Activated gamma-delta T cell treated with Interleukin-2 at 50 U/mL for 16 hours (primary cell): ENCODE measurements at regions not wholly inside any gene's neighbourhood (a gene's known extent, or its start where the extent isn't known, plus 50 kb on each side); places are given as distances from the start of the nearest gene placed in this dataset.

Experiments used
- DNase-seq: peaks from one replicate; pipeline ENCODE4 v3.0.0-alpha.2; 2020

DNA sequence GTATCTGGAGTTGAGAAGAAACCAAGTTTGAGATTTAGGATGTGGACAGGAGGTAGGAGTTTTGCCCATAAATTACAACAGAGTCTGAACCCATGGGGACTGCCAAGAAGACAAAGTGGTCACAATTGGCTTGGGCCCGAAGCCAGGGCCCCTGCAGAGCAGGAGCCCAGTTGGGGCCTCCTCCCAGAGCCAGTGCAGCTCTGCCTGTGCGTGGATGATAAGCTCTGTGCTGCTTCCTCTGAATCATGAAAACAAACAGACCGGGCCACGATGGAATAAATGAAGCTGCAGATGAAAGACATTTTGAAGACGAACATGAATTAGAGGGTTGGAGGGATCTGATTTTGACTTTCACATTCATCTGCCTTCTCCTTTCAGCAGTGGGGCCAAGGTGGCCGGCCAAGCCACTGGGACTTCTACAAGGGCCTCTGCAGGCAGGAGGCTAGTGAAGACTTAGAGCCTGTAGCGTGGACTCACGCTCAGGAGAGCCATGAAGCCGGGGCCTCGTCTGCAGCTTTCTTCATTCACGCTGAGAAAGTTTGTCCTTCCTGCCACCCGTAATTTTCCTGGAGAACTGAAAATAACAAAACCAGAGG is 156.8 kb upstream of the LYZL1 start:
- DNase-seq = no peak

- no peak for DNase-seq
Observed at GRCh38 chr10:29132551-29133111, 156.2 kb upstream of the LYZL1 start.

DNA sequence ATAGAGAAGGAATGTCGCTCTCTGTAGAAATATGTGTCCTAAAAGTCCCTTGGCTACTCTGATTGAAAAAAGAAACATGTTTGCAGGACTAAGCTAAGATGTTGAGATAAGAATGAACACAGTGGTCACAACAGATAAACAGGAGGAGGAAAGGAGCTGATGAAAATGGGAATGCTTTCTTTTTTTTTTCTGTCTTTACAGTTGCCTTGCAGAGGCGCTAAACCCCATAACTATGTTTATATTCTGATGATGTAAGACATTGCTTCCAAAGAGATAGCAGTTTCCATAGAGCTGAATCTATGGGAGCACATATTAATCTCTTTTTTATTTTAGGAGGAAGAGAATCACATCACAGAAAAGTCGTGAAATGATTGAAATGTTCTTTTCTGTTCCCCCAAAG is 153.5 kb upstream of the LYZL1 start:
- DNase-seq = no peak

- no peak for DNase-seq
Observed at GRCh38 chr10:29136411-29136810, 152.5 kb upstream of the LYZL1 start.

GRCh38 chr10:29140151-29140550 is 148.7 kb upstream of the LYZL1 start:
- DNase-seq = no peak

DNA sequence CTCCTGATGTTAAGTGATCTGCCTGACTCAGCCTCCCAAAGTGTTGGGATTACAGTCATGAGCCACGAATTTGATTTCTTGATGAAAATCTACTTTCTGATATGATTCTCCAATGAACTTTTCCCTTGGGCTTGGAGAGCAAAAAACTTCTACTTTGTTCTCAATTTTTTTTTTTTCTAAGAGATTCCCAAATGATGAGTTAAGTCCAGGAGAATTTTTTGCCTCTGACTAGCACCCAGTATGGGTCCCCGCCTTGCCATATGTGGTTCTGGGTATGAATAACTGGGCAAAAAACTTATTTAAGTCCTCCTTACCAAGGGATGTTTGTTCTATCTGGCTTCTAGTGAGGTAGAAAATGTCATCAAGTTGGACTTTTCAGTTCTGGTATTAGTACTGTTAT is 147.9 kb upstream of the LYZL1 start:
- no peak for DNase-seq

DNA sequence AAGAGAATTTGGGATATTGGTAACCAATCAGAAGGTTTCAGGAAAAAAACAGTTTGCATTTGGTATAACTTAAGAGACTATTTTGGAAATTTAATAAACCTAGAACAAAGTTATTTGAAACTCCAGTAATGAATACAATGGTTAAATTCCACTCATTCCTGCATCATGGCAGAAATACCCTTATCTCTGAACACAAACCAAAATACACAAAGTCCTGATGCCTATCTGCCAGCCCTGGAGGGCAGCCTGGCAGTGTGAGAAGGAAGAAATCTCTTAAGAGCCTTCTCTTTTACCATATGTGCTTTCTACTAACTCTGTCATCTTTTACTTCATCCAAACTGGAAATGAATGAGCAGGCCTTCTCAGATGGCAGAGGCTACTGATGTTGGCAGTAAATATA is 147.1 kb upstream of the LYZL1 start:
- DNase-seq = no peak

- no peak for DNase-seq
Observed at GRCh38 chr10:29142516-29143314, 146.2 kb upstream of the LYZL1 start.

- no peak for DNase-seq
Observed at GRCh38 chr10:29144126-29144525, 144.7 kb upstream of the LYZL1 start.

- DNase-seq = no peak
Observed at GRCh38 chr10:29146311-29147100, 142.4 kb upstream of the LYZL1 start.

DNA sequence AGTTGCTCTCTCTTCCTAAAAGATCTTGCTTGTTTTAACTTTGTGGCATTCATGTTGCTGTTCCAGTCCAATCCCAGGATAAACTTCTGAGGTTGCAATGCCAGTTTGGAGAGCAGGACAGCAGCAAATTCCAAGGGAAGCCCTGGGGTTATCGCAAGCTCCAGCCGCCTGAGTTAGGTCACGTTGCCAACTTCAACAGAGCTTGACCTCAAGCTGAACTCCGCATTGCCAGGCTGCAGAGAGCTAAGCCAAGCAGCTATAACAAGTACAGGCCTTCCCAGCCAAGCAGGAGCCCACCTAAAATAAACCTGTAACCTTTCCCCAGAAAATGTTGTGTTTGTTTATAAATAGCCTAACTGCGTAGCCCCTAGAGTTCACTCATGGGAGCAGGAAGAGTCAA is 138.9 kb upstream of the LYZL1 start:
- DNase-seq = no peak

- no peak for DNase-seq
Observed at GRCh38 chr10:29151005-29151404, 137.9 kb upstream of the LYZL1 start.

GRCh38 chr10:29157321-29157720 is 131.5 kb upstream of the LYZL1 start:
- DNase-seq = no peak

DNA sequence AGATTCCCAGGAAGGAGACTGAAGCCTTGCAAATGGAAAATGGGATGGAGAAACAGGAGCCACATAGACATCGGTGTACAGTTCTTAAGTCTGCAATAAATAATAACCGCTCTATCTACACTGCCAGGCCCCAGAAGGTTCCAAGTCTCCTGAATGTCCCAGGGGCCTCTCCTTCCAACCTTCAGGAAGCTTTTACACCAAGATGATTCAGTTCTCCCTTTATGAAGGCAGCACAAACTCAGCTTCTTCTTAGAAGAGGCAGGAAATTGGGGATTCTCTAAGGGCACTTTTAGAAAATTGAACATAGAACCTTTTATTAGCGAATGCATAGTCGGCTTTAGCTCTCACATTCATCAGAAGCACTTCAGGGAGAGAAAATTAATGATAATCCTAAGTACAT is 130.8 kb upstream of the LYZL1 start:
- DNase-seq = no peak

DNA sequence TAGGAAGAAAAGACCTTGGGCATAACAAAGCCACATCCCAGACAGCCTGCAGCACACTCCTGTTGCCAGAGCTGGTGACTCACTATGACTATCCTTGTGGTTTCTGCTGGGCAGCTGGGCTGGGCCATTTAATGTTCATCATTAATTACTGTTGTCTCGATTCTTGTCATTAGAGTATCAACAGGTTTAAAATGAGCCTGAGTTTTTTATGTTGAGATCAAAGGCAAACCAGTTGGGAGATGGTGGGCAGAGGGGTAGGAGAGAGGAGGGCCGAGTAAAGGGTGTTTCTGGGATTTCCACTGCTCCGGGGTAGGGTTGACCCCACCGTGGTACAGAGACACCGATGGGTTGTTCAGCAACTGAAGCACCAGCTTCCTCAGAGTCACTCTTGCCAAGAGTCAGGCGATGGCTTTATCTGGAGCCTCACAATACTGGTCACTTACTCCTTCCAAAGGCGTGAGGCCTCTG is 128.7 kb upstream of the LYZL1 start:
- DNase-seq = no peak

- no peak for DNase-seq
Observed at GRCh38 chr10:29163746-29164145, 125.1 kb upstream of the LYZL1 start.

- no peak for DNase-seq
Observed at GRCh38 chr10:29166713-29167112, 122.2 kb upstream of the LYZL1 start.

GRCh38 chr10:29169021-29169420 is 119.8 kb upstream of the LYZL1 start:
- no peak for DNase-seq

- DNase-seq = no peak
Observed at GRCh38 chr10:29171717-29172116, 117.2 kb upstream of the LYZL1 start.

- DNase-seq = no peak
Observed at GRCh38 chr10:29174389-29174788, 114.5 kb upstream of the LYZL1 start.

DNA sequence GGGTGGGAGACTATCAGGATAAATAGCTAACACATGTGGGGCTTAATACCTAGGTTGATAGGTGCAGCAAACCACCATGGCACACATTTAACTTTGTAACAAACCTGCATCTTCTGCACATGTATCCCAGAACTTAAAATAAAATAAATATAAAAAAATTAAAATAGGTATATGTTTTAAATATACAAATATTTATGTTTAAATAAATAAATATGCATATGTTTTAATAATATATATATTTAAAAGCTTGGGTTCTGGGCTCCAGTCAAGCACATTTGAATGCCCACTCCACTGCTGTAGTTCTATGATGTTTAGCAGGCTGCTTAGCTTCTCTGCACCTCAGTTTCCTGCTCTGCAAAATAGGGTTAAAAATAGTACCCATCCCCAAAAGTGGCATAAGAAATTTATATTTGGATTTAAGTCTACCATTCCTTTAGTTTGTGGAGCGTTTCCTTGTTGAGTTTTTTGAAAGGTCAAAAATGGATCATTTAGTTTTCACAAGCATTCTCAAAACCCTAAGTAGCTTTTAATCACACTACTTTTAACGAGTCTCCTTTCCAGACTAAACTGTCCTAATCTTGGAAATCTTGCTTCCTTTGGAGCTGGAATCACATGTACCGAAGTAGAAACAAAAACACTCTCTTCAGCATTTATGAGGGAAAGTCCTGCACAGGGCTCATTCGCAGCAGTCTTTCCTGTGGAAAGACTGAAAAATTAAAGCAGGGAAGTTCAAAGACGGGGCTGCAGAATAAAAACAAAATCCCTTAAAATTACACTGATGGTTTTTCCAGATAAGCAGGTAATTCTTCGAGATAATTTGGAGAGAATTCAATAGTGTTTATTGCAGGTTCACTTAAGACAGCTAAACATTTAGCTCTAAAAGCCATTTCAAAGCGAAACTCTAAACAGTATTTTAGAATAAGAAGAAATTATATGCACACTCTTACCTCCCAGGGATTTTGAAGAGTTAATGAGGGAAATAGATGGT is 111.7 kb upstream of the LYZL1 start:
- DNase-seq = no peak

GRCh38 chr10:29181936-29182335 is 106.9 kb upstream of the LYZL1 start:
- no peak for DNase-seq
